ENCODE measurements at regions not wholly inside any gene's neighbourhood (a gene's known extent, or its start where the extent isn't known, plus 50 kb on each side); places are given as distances from the start of the nearest gene placed in this dataset.

- Histone ChIP-seq H3K4me3 (ENCODE audit: low read depth, low read length) (no peak overlapping the region), H3K27me3 (ENCODE audit: control insufficient read depth, insufficient read depth, low read length) (no peaks in the 10 kb centered on the region), H3K36me3 (ENCODE audit: control insufficient read depth, insufficient read depth, low read length) (no peaks in the 10 kb centered on the region)
- DNase-seq (ENCODE audit: low read depth), result no peak
- TF ChIP-seq CTCF (IDR thresholded peaks at IDR 0.05; ENCODE audit: insufficient read depth, low read length, severe bottlenecking), result no peak
- FAIRE-seq, result no peak
Measured at GRCh38 chr3:135753506-135753905, 212.0 kb upstream of the PPP2R3A start.

- DNase-seq (ENCODE audit: low read depth) (no peak), FAIRE-seq (no peak)
- no peak for TF ChIP-seq CTCF (IDR thresholded peaks at IDR 0.05; ENCODE audit: insufficient read depth, low read length, severe bottlenecking)
- Histone ChIP-seq H3K27me3 (ENCODE audit: control insufficient read depth, insufficient read depth, low read length) (no peaks in the 10 kb centered on the region), H3K36me3 (ENCODE audit: control insufficient read depth, insufficient read depth, low read length) (no peaks in the 10 kb centered on the region), H3K4me3 (ENCODE audit: low read depth, low read length) (no peak overlapping the region)
Measured at GRCh38 chr3:135755330-135756105, 210.0 kb upstream of the PPP2R3A start.

GRCh38 chr3:135756106-135756668 lies 209.3 kb upstream of the PPP2R3A start:
- Histone ChIP-seq H3K4me3 (ENCODE audit: low read depth, low read length) (no peak overlapping the region), H3K36me3 (ENCODE audit: control insufficient read depth, insufficient read depth, low read length) (no peaks in the 10 kb centered on the region), H3K27me3 (ENCODE audit: control insufficient read depth, insufficient read depth, low read length) (no peaks in the 10 kb centered on the region)
- TF ChIP-seq CTCF (IDR thresholded peaks at IDR 0.05; ENCODE audit: insufficient read depth, low read length, severe bottlenecking), result no peak
- DNase-seq (ENCODE audit: low read depth) (no peak), FAIRE-seq (no peak)

GRCh38 chr3:135757421-135757820 lies 208.1 kb upstream of the PPP2R3A start:
- FAIRE-seq, result no peak
- no peak for DNase-seq (ENCODE audit: low read depth)
- no peak for TF ChIP-seq CTCF (IDR thresholded peaks at IDR 0.05; ENCODE audit: insufficient read depth, low read length, severe bottlenecking)
- Histone ChIP-seq H3K36me3 (ENCODE audit: control insufficient read depth, insufficient read depth, low read length) (no peaks in the 10 kb centered on the region), H3K4me3 (ENCODE audit: low read depth, low read length) (no peak overlapping the region), H3K27me3 (ENCODE audit: control insufficient read depth, insufficient read depth, low read length) (no peaks in the 10 kb centered on the region)

GRCh38 chr3:135758961-135759360 lies 206.6 kb upstream of the PPP2R3A start:
- Histone ChIP-seq H3K36me3 (ENCODE audit: control insufficient read depth, insufficient read depth, low read length) (no peaks in the 10 kb centered on the region), H3K27me3 (ENCODE audit: control insufficient read depth, insufficient read depth, low read length) (no peaks in the 10 kb centered on the region), H3K4me3 (ENCODE audit: low read depth, low read length) (no peak overlapping the region)
- DNase-seq (ENCODE audit: low read depth) (no peak), FAIRE-seq (no peak)
- TF ChIP-seq CTCF (IDR thresholded peaks at IDR 0.05; ENCODE audit: insufficient read depth, low read length, severe bottlenecking), result no peak
